ENCODE measurements at regions not wholly inside any gene's neighbourhood (a gene's known extent, or its start where the extent isn't known, plus 50 kb on each side); places are given as distances from the start of the nearest gene placed in this dataset.

DNA sequence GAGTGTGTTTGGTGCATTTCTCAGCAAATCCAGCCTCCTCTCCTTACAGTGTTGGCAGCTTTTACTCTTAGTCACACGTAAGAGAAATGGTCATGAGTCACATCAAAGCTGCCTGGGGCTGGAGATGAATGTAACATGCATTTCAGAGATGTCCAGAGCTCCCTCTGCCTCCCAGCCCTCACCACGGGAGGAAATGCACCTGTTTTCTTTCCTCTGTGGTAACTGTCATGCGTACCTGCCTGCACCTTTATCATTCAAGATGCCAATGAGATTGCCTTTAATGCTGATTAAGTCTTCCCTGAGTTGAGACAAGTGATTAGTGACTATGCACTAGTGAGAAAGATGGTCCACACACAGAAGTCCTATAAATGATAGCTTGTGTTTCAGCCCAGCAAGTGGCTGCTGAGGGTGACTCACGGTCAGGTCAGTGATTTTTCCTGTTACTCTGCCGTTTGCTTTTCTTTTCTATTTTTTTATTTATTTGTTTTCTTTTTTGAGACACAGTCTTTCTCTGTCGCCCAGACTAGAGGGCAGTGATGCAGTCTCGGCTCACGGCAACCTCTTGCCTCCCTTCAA lies 277.3 kb upstream of the FMN2 start:
- Histone ChIP-seq H3K4me2 (peak overlapping the region; percentile 33; the same call in 1 of the 2 replicates), H3K27ac (ENCODE audit: low read depth) (peak overlapping the region; percentile 64), H3K79me2 (replicated peaks; ENCODE audit: insufficient read depth) (no peaks in the 10 kb centered on the region), H3K4me1 (ENCODE audit: insufficient read depth) (peaks cover 49% of the 10 kb centered on the region), H3K36me3 (ENCODE audit: insufficient read depth) (no peaks in the 10 kb centered on the region), H2AFZ (no peak overlapping the region), H3K4me3 (no peak overlapping the region; the same call in 1 of the 2 replicates), H3F3A (replicated peaks; ENCODE audit: low read depth) (no peaks in the 10 kb centered on the region; the same call in 1 of the 2 replicates), H3K9me2 (ENCODE audit: insufficient read depth) (no peaks in the 10 kb centered on the region), H4K20me1 (replicated peaks; ENCODE audit: insufficient read depth) (no peaks in the 10 kb centered on the region), H3K27me3 (ENCODE audit: insufficient read depth) (no peaks in the 10 kb centered on the region)
- H3K4me3 Mint-ChIP-seq = peak overlapping the region; percentile 30; the same call in 1 of the 3 replicates
- DNase-seq (ENCODE audit: low spot score) = peak; percentile 78
- 0 out of 3 replicates have a peak, but pooled peaks cover 2% of the 10 kb centered on the region for H3K36me3 Mint-ChIP-seq (ENCODE audit: low read depth)
- peak; percentile 65 for ATAC-seq
- peaks cover 53% of the 10 kb centered on the region for H3K4me1 Mint-ChIP-seq
- peaks cover 9% of the 10 kb centered on the region for H3K27me3 Mint-ChIP-seq (ENCODE audit: insufficient read depth, low read depth, poor library complexity)
- peak overlapping the region; percentile 95 for H3K27ac Mint-ChIP-seq
- TF ChIP-seq, protein P1, sequence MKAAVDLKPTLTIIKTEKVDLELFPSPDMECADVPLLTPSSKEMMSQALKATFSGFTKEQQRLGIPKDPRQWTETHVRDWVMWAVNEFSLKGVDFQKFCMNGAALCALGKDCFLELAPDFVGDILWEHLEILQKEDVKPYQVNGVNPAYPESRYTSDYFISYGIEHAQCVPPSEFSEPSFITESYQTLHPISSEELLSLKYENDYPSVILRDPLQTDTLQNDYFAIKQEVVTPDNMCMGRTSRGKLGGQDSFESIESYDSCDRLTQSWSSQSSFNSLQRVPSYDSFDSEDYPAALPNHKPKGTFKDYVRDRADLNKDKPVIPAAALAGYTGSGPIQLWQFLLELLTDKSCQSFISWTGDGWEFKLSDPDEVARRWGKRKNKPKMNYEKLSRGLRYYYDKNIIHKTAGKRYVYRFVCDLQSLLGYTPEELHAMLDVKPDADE (IDR thresholded peaks at IDR 0.05) = no peak
- TF ChIP-seq STAT1 (IDR thresholded peaks at IDR 0.05; ENCODE audit: unreplicated experiment) (no peak), POLR2AphosphoS5 (IDR thresholded peaks at IDR 0.05; ENCODE audit: low read depth) (no peak), CREB1 (CRISPR knock-in tag; IDR thresholded peaks at IDR 0.05; ENCODE audit: low read depth) (0 out of 2 replicates have a peak, but pooled peaks have one; percentile 36), EZH2phosphoT487 (IDR thresholded peaks at IDR 0.05; ENCODE audit: unreplicated experiment) (no peak), ZNF114 (CRISPR knock-in tag; IDR thresholded peaks at IDR 0.05) (no peak), NANOG (IDR thresholded peaks at IDR 0.05; ENCODE audit: borderline replicate concordance) (peak; percentile 69; the same call in 1 of the 2 replicates), JUNB (IDR thresholded peaks at IDR 0.05; ENCODE audit: unreplicated experiment) (no peak), ZNF331 (CRISPR knock-in tag; IDR thresholded peaks at IDR 0.05; ENCODE audit: low read depth) (no peak), EZH2 (IDR thresholded peaks at IDR 0.05; ENCODE audit: low read depth, unreplicated experiment) (no peak)
- TF ChIP-seq, protein P2, sequence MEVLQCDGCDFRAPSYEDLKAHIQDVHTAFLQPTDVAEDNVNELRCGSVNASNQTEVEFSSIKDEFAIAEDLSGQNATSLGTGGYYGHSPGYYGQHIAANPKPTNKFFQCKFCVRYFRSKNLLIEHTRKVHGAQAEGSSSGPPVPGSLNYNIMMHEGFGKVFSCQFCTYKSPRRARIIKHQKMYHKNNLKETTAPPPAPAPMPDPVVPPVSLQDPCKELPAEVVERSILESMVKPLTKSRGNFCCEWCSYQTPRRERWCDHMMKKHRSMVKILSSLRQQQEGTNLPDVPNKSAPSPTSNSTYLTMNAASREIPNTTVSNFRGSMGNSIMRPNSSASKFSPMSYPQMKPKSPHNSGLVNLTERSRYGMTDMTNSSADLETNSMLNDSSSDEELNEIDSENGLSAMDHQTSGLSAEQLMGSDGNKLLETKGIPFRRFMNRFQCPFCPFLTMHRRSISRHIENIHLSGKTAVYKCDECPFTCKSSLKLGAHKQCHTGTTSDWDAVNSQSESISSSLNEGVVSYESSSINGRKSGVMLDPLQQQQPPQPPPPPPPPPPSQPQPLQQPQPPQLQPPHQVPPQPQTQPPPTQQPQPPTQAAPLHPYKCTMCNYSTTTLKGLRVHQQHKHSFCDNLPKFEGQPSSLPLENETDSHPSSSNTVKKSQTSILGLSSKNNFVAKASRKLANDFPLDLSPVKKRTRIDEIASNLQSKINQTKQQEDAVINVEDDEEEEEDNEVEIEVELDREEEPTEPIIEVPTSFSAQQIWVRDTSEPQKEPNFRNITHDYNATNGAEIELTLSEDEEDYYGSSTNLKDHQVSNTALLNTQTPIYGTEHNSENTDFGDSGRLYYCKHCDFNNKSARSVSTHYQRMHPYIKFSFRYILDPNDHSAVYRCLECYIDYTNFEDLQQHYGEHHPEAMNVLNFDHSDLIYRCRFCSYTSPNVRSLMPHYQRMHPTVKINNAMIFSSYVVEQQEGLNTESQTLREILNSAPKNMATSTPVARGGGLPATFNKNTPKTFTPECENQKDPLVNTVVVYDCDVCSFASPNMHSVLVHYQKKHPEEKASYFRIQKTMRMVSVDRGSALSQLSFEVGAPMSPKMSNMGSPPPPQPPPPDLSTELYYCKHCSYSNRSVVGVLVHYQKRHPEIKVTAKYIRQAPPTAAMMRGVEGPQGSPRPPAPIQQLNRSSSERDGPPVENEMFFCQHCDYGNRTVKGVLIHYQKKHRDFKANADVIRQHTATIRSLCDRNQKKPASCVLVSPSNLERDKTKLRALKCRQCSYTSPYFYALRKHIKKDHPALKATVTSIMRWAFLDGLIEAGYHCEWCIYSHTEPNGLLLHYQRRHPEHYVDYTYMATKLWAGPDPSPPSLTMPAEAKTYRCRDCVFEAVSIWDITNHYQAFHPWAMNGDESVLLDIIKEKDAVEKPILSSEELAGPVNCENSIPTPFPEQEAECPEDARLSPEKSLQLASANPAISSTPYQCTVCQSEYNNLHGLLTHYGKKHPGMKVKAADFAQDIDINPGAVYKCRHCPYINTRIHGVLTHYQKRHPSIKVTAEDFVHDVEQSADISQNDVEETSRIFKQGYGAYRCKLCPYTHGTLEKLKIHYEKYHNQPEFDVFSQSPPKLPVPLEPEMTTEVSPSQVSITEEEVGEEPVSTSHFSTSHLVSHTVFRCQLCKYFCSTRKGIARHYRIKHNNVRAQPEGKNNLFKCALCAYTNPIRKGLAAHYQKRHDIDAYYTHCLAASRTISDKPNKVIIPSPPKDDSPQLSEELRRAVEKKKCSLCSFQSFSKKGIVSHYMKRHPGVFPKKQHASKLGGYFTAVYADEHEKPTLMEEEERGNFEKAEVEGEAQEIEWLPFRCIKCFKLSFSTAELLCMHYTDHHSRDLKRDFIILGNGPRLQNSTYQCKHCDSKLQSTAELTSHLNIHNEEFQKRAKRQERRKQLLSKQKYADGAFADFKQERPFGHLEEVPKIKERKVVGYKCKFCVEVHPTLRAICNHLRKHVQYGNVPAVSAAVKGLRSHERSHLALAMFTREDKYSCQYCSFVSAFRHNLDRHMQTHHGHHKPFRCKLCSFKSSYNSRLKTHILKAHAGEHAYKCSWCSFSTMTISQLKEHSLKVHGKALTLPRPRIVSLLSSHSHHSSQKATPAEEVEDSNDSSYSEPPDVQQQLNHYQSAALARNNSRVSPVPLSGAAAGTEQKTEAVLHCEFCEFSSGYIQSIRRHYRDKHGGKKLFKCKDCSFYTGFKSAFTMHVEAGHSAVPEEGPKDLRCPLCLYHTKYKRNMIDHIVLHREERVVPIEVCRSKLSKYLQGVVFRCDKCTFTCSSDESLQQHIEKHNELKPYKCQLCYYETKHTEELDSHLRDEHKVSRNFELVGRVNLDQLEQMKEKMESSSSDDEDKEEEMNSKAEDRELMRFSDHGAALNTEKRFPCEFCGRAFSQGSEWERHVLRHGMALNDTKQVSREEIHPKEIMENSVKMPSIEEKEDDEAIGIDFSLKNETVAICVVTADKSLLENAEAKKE (CRISPR knock-in tag; IDR thresholded peaks at IDR 0.05) = no peak; the same call in 1 of the 2 replicates
- TF ChIP-seq, protein P3, sequence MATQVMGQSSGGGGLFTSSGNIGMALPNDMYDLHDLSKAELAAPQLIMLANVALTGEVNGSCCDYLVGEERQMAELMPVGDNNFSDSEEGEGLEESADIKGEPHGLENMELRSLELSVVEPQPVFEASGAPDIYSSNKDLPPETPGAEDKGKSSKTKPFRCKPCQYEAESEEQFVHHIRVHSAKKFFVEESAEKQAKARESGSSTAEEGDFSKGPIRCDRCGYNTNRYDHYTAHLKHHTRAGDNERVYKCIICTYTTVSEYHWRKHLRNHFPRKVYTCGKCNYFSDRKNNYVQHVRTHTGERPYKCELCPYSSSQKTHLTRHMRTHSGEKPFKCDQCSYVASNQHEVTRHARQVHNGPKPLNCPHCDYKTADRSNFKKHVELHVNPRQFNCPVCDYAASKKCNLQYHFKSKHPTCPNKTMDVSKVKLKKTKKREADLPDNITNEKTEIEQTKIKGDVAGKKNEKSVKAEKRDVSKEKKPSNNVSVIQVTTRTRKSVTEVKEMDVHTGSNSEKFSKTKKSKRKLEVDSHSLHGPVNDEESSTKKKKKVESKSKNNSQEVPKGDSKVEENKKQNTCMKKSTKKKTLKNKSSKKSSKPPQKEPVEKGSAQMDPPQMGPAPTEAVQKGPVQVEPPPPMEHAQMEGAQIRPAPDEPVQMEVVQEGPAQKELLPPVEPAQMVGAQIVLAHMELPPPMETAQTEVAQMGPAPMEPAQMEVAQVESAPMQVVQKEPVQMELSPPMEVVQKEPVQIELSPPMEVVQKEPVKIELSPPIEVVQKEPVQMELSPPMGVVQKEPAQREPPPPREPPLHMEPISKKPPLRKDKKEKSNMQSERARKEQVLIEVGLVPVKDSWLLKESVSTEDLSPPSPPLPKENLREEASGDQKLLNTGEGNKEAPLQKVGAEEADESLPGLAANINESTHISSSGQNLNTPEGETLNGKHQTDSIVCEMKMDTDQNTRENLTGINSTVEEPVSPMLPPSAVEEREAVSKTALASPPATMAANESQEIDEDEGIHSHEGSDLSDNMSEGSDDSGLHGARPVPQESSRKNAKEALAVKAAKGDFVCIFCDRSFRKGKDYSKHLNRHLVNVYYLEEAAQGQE (IDR thresholded peaks at IDR 0.05; ENCODE audit: unreplicated experiment) = no peak
- TF ChIP-seq, protein P4, sequence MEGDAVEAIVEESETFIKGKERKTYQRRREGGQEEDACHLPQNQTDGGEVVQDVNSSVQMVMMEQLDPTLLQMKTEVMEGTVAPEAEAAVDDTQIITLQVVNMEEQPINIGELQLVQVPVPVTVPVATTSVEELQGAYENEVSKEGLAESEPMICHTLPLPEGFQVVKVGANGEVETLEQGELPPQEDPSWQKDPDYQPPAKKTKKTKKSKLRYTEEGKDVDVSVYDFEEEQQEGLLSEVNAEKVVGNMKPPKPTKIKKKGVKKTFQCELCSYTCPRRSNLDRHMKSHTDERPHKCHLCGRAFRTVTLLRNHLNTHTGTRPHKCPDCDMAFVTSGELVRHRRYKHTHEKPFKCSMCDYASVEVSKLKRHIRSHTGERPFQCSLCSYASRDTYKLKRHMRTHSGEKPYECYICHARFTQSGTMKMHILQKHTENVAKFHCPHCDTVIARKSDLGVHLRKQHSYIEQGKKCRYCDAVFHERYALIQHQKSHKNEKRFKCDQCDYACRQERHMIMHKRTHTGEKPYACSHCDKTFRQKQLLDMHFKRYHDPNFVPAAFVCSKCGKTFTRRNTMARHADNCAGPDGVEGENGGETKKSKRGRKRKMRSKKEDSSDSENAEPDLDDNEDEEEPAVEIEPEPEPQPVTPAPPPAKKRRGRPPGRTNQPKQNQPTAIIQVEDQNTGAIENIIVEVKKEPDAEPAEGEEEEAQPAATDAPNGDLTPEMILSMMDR (conservative IDR thresholded peaks at IDR 0.05; ENCODE audit: low read depth in 2 of 2) = peak in 1 of 2 experiments; percentile 21; a peak in 2 of 4 replicates
- no peaks in the 10 kb centered on the region; the same call in 2 of the 3 replicates for H3K9me3 Mint-ChIP-seq

All from GM23338 (cell line).